ENCODE measurements at regions not wholly inside any gene's neighbourhood (a gene's known extent, or its start where the extent isn't known, plus 50 kb on each side); places are given as distances from the start of the nearest gene placed in this dataset.

DNA sequence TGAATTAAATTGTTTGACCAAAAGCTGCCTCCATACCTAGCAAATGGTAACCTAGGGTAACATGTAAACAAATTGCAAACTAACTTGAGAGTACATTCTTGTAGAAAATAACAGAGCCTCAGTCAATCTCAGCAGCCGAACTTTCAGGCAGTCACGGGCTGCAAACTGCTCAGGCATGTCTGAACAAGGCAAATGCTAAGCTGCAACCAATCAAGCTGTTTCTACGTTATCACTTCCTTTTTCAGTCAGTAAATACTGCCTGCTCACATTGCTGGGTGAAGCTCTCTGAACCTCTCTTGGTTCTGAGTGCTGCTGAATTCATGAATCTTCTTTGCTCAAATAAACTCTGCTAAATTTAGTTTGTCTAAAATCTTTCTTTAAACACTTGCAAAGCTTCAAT, 1212.4 kb downstream of the SORCS1 start:
- no peak for TF ChIP-seq EZH2 (IDR thresholded peaks at IDR 0.05; ENCODE audit: low read length)
- TF ChIP-seq, protein P1, sequence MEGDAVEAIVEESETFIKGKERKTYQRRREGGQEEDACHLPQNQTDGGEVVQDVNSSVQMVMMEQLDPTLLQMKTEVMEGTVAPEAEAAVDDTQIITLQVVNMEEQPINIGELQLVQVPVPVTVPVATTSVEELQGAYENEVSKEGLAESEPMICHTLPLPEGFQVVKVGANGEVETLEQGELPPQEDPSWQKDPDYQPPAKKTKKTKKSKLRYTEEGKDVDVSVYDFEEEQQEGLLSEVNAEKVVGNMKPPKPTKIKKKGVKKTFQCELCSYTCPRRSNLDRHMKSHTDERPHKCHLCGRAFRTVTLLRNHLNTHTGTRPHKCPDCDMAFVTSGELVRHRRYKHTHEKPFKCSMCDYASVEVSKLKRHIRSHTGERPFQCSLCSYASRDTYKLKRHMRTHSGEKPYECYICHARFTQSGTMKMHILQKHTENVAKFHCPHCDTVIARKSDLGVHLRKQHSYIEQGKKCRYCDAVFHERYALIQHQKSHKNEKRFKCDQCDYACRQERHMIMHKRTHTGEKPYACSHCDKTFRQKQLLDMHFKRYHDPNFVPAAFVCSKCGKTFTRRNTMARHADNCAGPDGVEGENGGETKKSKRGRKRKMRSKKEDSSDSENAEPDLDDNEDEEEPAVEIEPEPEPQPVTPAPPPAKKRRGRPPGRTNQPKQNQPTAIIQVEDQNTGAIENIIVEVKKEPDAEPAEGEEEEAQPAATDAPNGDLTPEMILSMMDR (optimal IDR thresholded peaks at IDR 0.05 in 1 of 3, IDR thresholded peaks at IDR 0.05 in 1 of 3, conservative IDR thresholded peaks at IDR 0.05 in 1 of 3; ENCODE audit: extremely low read depth in 1 of 3, insufficient read depth in 2 of 3, low read length in 3 of 3), result no peak

All from keratinocyte (primary cell).